HG02970 (cell line): ENCODE measurements at regions not wholly inside any gene's neighbourhood (a gene's known extent, or its start where the extent isn't known, plus 50 kb on each side); places are given as distances from the start of the nearest gene placed in this dataset.
"Not testable (repeated sequence)": the region's sequence is repeated elsewhere in the genome, so short reads cannot be mapped to it uniquely, and the experiment has no call there.

Source experiments
- ATAC-seq: cut with Tn5 transposase; IDR thresholded peaks from one replicate; pipeline ENCODE4 v1.9.1; 2021; ENCODE audit warnings: mild to moderate bottlenecking, moderate library complexity, moderate number of reproducible peaks; ENCODE audit not compliant: unreplicated experiment, low FRiP score

GRCh38 chr9:27671636-27672035 is 98.4 kb upstream of the C9orf72 start:
- ATAC-seq: no peak

DNA sequence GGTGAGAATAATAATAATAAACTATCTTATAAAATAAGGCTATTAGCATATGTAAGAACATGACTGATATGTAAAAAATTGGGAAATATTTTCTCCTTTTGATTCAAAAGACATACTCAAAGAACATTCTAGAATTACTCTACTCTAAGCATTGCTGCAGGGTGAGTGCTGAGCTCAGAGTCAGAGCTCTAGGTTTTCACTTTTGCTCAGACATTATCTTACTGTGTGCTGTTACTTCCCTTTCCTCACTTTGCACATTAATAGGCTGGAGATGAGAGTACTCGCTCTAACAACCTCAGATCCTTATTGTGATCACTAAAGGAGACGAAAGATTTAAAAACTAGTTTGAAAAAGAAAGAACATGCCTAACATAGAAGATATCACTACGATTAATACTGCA is 99.4 kb upstream of the C9orf72 start:
- ATAC-seq: no peak

DNA sequence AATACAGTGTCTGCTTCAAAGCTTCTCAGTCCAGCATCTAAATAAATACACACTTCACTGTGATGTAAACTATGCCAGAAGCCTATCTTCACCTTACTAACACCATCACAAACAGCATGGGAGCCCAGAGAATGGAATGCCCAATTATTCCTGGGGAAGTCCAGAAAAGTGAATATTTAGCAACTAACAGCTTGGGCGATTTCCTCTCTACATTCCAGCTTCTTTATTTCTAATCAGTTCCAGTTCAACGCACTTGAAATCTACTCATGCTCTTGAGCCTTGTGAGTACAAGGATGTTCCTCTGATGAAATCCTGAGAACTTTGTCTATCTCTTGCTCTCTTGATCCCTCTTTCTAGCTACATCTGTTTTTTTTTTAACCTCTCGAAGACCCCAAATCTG is 100.4 kb upstream of the C9orf72 start:
- ATAC-seq: no peak

DNA sequence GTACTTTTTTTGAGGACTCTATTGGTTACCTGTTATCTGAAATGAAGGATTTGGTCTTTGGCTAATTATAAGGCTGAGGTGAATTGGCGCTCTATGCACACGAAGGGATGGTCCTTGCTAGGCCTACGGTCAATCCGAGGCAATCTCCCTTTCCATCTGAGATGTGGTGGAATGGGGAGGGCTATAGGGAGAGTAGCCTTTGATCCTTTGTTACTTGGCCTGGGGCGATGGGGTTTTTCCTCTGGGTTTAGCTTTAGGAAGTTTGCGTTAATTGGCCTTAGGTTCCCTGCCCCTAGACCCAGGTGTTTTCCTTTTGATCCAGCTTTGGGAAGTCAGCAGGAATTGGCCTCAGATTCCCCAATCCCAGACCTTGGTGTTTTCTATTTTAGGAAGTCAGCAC is 102.1 kb upstream of the C9orf72 start:
- no peak for ATAC-seq

DNA sequence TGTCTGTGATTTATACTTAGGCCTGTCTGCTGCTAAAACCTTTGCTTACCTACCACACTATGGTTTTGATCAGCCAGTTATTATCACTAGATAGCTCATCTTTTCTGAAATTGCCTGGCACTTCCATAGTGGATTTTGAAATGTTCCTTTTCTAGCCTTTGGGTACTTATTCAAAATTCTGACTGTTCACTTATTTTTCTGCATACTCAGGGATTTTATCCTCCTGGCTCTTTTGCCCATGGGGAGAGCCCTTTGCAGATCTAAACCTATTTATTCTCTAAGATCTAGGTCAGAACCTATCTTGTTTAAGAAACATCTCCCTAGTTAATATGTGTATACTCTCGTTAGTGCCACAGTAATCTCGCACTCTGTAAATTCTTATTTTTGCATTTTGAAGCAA is 103.5 kb upstream of the C9orf72 start:
- no peak for ATAC-seq

GRCh38 chr9:27679338-27679737 is 106.1 kb upstream of the C9orf72 start:
- no peak for ATAC-seq

DNA sequence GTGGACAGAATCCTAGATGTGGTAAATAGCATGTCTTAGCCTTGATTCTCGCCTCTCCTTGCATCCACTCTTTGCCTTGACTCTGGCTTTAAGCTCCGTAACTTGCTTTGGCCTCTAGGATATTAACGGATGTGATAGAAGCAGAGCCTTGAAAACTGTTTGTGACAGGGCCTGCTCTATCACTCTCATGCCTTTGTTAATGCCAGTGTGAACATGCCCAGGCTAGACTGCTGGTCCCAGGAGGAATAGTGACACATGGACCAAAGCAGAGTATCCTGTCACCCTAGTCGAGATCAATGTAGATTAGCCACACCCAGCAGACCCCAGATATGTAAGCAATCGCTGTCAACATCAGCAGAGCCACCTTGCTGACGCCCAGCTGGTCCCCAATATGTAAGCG is 109.9 kb upstream of the C9orf72 start:
- no peak for ATAC-seq

DNA sequence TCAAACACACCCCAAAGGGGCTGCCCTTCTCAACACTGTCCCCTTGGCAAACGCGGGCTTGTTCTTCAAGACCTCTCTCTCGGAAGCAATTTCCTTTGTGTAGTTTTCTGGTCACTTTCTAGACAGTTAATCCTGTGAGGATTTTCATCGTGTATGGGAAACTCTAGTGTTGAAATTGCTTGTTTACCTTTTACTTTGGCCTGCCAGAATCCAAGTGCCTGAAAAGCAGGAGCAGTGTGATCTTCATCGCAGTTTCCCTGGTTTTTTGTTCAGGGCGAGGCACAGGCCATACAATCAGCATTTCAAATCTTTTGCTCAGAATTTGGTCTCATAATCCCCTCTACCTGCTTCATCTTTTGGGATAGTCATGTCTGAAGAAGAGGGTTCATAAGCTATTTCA is 115.7 kb upstream of the C9orf72 start:
- ATAC-seq: no peak

DNA sequence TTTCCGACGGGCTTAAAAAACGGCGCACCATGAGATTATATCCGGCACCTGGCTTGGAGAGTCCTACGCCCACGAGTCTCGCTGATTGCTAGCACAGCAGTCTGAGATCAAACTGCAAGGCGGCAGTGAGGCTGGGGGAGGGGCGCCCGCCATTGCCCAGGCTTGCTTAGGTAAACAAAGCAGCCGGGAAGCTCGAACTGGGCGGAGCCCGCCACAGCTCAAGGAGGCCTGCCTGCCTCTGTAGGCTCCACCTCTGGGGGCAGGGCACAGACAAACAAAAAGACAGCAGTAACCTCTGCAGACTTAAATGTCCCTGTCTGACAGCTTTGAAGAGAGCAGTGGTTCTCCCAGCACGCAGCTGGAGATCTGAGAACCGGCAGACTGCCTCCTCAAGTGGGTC is 117.5 kb upstream of the C9orf72 start:
- not testable (repeated sequence) for ATAC-seq

GRCh38 chr9:27699621-27700020 is 126.3 kb upstream of the C9orf72 start:
- no peak for ATAC-seq

DNA sequence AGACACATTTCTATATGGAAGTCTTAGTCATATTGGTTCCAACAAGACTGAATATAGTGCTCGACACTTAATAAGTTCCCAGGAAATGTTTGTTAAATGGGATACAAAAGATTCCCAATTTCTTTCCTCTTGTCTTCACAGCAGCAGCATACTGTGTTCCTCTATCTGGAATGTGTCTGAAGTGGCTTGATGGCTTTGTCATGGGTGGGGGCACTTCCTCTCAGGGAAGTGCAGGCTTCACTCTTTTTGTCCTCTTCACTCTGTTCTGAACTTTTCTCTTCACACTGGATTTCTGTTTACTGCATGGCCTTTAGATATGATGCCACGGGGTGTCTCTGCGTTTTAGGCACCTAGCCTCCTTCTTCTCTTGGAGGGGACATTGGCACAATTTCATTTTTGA is 127.7 kb upstream of the C9orf72 start:
- ATAC-seq: no peak

DNA sequence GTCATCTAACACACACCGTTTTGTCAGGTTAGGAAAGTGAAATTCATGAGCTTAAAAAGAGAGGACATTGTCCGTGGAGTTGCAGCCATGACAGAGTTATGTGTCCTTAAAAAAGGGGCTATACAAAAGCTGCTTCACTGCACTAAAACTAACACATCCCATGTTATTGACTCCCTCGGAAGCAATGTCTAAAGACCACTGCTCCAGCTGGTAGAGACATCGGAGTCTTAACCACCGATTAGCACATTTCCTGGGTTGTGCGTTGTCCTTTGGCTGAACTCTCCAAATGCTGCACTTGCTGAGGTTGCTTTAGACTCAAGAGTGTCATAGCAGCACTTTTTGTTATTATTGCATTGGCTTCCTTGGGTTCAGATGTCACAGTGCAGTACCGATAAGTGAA is 128.3 kb upstream of the C9orf72 start:
- no peak for ATAC-seq

DNA sequence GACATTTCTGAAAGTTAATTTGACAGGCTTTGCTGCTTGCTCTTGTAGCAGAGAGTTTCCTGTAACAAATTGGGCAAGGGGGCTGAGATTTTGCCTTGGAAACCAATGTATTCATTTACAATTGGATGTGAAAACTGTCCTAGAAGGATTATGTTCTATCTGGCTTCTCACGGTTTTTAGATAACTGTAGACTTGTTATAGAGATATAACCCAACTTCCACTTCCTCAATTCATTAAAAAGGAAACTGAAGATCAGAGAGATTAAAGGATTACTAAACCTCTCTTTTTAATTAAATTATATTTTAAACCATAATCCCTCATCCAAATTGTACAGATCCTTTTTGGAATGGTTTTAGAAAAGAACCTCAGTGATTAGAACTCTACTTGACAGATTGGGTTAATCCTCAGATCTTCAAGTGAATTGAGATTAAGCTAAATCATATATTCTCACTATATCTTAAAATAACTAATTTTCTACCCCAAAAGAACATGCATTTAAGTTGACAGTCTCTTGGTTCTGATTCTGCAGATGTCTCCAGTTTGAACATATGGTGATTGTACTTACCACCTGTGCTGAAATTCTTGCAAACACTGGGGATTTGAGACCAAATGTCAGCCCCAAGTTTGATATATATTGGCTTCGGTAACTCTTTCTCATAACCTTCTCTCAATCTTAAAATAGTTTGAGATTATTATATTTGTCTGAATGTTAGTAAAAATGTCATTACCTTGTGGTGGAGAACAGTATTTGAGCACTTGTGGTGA is 130.1 kb upstream of the C9orf72 start:
- ATAC-seq: no peak

GRCh38 chr9:27711241-27711640 is 138.0 kb upstream of the C9orf72 start:
- ATAC-seq: no peak

- no peak for ATAC-seq
These were observed 139.5 kb upstream of the C9orf72 start for GRCh38 chr9:27712806-27713205.

GRCh38 chr9:27714388-27714787 is 141.1 kb upstream of the C9orf72 start:
- ATAC-seq: no peak

DNA sequence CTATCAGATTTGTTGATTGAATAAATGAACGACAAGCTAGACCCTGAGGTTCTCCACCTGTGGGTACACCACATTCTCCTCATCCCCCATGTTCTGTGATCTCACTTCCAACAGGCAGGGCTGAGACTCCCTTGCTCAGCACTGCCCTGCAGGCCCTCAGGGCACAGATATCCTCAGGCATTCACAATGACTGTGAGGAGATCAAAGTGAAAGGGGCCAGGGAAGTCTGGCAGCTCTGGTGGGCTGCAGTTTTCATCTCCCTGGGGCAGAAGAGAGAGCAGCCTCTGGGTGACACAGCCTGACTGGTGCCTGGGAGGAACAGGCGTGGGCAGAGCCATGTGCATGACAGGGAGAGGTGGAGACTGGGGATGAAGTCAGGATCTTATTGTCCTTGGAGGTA is 142.4 kb upstream of the C9orf72 start:
- ATAC-seq: no peak

GRCh38 chr9:27717991-27718390 is 144.7 kb upstream of the C9orf72 start:
- no peak for ATAC-seq

GRCh38 chr9:27719711-27720110 is 146.4 kb upstream of the C9orf72 start:
- ATAC-seq: no peak

GRCh38 chr9:27722866-27723265 is 149.6 kb upstream of the C9orf72 start:
- no peak for ATAC-seq

- ATAC-seq: peak; percentile 61
These were observed 153.2 kb upstream of the C9orf72 start for GRCh38 chr9:27726244-27727081.

- ATAC-seq: no peak
These were observed 159.2 kb upstream of the C9orf72 start for GRCh38 chr9:27732494-27732893.
